Activated CD8-positive, alpha-beta T cell treated with anti-CD3 and anti-CD28 coated beads for 36 hours (primary cell): ENCODE measurements at regions not wholly inside any gene's neighbourhood (a gene's known extent, or its start where the extent isn't known, plus 50 kb on each side); places are given as distances from the start of the nearest gene placed in this dataset.

Experiments
- ATAC-seq: fragments of 200-7000 bp; cut with Tn5 transposase; one replicate; pipeline ENCODE4 v1.10.0; 2021; ENCODE audit warnings: mild to moderate bottlenecking, moderate library complexity
- CTCF ChIA-PET: fragments of 350-600 bp; sonication (Branson Sonifier 250); formaldehyde crosslinking; loops from one replicate; lab custom pipeline; 2021; ENCODE audit warnings: antibody characterized with exemption; lab: Charles Lee
- POLR2A ChIA-PET: fragments of 350-600 bp; sonication (Branson Sonifier 250); formaldehyde crosslinking; loops from one replicate; lab custom pipeline; 2021; ENCODE audit warnings: antibody characterized with exemption; lab: Charles Lee
- DNase-seq: peaks from one replicate; pipeline ENCODE4 v3.0.0-alpha.2; 2020
- H3K27ac Mint-ChIP-seq: one replicate; pipeline ENCODE4 v1.8.0; 2021; ENCODE audit warnings: mild to moderate bottlenecking, mixed read lengths
- H3K27me3 Mint-ChIP-seq: one replicate; pipeline ENCODE4 v1.8.0; 2021; ENCODE audit warnings: mixed read lengths
- H3K36me3 Mint-ChIP-seq: one replicate; pipeline ENCODE4 v1.8.0; 2021; ENCODE audit warnings: low read depth, mixed read lengths
- H3K4me1 Mint-ChIP-seq: one replicate; pipeline ENCODE4 v1.8.0; 2021; ENCODE audit warnings: low read depth, mixed read lengths
- H3K4me3 Mint-ChIP-seq: one replicate; pipeline ENCODE4 v1.8.0; 2021; ENCODE audit warnings: mild to moderate bottlenecking, moderate library complexity, mixed read lengths
- H3K9me3 Mint-ChIP-seq: one replicate; pipeline ENCODE4 v1.8.0; 2021; ENCODE audit warnings: mixed read lengths
- CTCF ChIP-seq: fragments of 200-600 bp; IDR thresholded peaks from one replicate; pipeline ENCODE4 v1.8.0; 2022; ENCODE audit warnings: antibody characterized with exemption, mild to moderate bottlenecking
- intact Hi-C: fragments of 100-400 bp; cut with micrococcal nuclease; formaldehyde crosslinking; loops from one replicate; pipeline ENCODE4 v1.10.0; 2022

GRCh38 chr2:3128786-3129185 lies 248.8 kb downstream of the EIPR1 start:
- Mint-ChIP-seq H3K36me3 (no peaks in the 10 kb centered on the region), H3K4me1 (no peaks in the 10 kb centered on the region)

GRCh38 chr2:3127710-3128109 lies 249.9 kb downstream of the EIPR1 start:
- no peaks in the 10 kb centered on the region for H3K4me1 Mint-ChIP-seq
- no peaks in the 10 kb centered on the region for H3K36me3 Mint-ChIP-seq
- H3K27me3 Mint-ChIP-seq = no peaks in the 10 kb centered on the region
- ChIA-PET CTCF (no interaction called here), POLR2A (no interaction called here)
- H3K4me3 Mint-ChIP-seq = no peak overlapping the region
- intact Hi-C loops = no loop called here
- no peak for DNase-seq
- no peaks in the 10 kb centered on the region for H3K9me3 Mint-ChIP-seq
- no peak overlapping the region for H3K27ac Mint-ChIP-seq
- no peak for TF ChIP-seq CTCF
- no peak for ATAC-seq

More at GRCh38 chr2:3128786-3129185, 248.8 kb downstream of the EIPR1 start:
- ATAC-seq = no peak
- POLR2A ChIA-PET = no interaction called here
- no peak for DNase-seq
- H3K27me3 Mint-ChIP-seq = no peaks in the 10 kb centered on the region
- TF ChIP-seq CTCF = no peak
- intact Hi-C loops = no loop called here
- CTCF ChIA-PET = no interaction called here
- no peak overlapping the region for H3K27ac Mint-ChIP-seq
- no peaks in the 10 kb centered on the region for H3K9me3 Mint-ChIP-seq
- H3K4me3 Mint-ChIP-seq = no peak overlapping the region

- H3K9me3 Mint-ChIP-seq = no peaks in the 10 kb centered on the region
- H3K4me3 Mint-ChIP-seq = no peak overlapping the region
- intact Hi-C loops = no loop called here
- CTCF ChIA-PET = no interaction called here
- H3K4me1 Mint-ChIP-seq = no peaks in the 10 kb centered on the region
- ATAC-seq (peak; percentile 39), DNase-seq (no peak)
- H3K36me3 Mint-ChIP-seq = no peaks in the 10 kb centered on the region
- H3K27me3 Mint-ChIP-seq = no peaks in the 10 kb centered on the region
- TF ChIP-seq CTCF = no peak
- no peak overlapping the region for H3K27ac Mint-ChIP-seq
- POLR2A ChIA-PET = no interaction called here
Measured at GRCh38 chr2:3126911-3127621, 250.6 kb downstream of the EIPR1 start.

GRCh38 chr2:3126171-3126910 lies 251.3 kb downstream of the EIPR1 start:
- POLR2A ChIA-PET = no interaction called here
- DNase-seq (no peak), ATAC-seq (no peak)
- CTCF ChIA-PET = no interaction called here
- intact Hi-C loops = no loop called here
- peaks cover 2% of the 10 kb centered on the region for H3K36me3 Mint-ChIP-seq
- no peak overlapping the region for H3K27ac Mint-ChIP-seq
- H3K27me3 Mint-ChIP-seq = no peaks in the 10 kb centered on the region
- H3K9me3 Mint-ChIP-seq = no peaks in the 10 kb centered on the region
- TF ChIP-seq CTCF = no peak
- H3K4me3 Mint-ChIP-seq = no peak overlapping the region
- H3K4me1 Mint-ChIP-seq = no peaks in the 10 kb centered on the region

GRCh38 chr2:3125761-3126130 lies 251.9 kb downstream of the EIPR1 start:
- no peak overlapping the region for H3K27ac Mint-ChIP-seq
- H3K9me3 Mint-ChIP-seq = no peaks in the 10 kb centered on the region
- peaks cover 2% of the 10 kb centered on the region for H3K36me3 Mint-ChIP-seq
- DNase-seq (no peak), ATAC-seq (no peak)
- CTCF ChIA-PET = no interaction called here
- H3K4me3 Mint-ChIP-seq = no peak overlapping the region
- no peak for TF ChIP-seq CTCF
- no peaks in the 10 kb centered on the region for H3K4me1 Mint-ChIP-seq
- POLR2A ChIA-PET = no interaction called here
- no peaks in the 10 kb centered on the region for H3K27me3 Mint-ChIP-seq
- intact Hi-C loops = no loop called here
